ENCODE measurements at regions not wholly inside any gene's neighbourhood (a gene's known extent, or its start where the extent isn't known, plus 50 kb on each side); places are given as distances from the start of the nearest gene placed in this dataset.
"Not testable (repeated sequence)": the region's sequence is repeated elsewhere in the genome, so short reads cannot be mapped to it uniquely, and the experiment has no call there.

GRCh38 chr1:30589083-30589482 lies 134.3 kb downstream of the MATN1 start:
- no peak overlapping the region for H3K4me3 Mint-ChIP-seq
- H3K27me3 Mint-ChIP-seq (ENCODE audit: low read depth): peaks cover 59% of the 10 kb centered on the region
- H3K36me3 Mint-ChIP-seq (ENCODE audit: insufficient read depth): no peaks in the 10 kb centered on the region
- H3K4me1 Mint-ChIP-seq (ENCODE audit: low read depth): no peaks in the 10 kb centered on the region
- DNase-seq (no peak), ATAC-seq (no peak)
- peaks cover 4% of the 10 kb centered on the region for H3K9me3 Mint-ChIP-seq

GRCh38 chr1:30588311-30589073 lies 134.9 kb downstream of the MATN1 start:
- Mint-ChIP-seq H3K9me3 (peaks cover 7% of the 10 kb centered on the region), H3K4me1 (ENCODE audit: low read depth) (no peaks in the 10 kb centered on the region), H3K36me3 (ENCODE audit: insufficient read depth) (no peaks in the 10 kb centered on the region), H3K4me3 (no peak overlapping the region), H3K27me3 (ENCODE audit: low read depth) (peaks cover 60% of the 10 kb centered on the region)
- DNase-seq (no peak), ATAC-seq (no peak)

- Mint-ChIP-seq H3K4me3 (no peak overlapping the region), H3K27me3 (ENCODE audit: low read depth) (peaks cover 59% of the 10 kb centered on the region), H3K9me3 (peaks cover 19% of the 10 kb centered on the region), H3K36me3 (ENCODE audit: insufficient read depth) (no peaks in the 10 kb centered on the region), H3K4me1 (ENCODE audit: low read depth) (no peaks in the 10 kb centered on the region)
- no peak for DNase-seq
- no peak for ATAC-seq
These were observed 136.7 kb downstream of the MATN1 start for GRCh38 chr1:30586671-30587070.

DNA sequence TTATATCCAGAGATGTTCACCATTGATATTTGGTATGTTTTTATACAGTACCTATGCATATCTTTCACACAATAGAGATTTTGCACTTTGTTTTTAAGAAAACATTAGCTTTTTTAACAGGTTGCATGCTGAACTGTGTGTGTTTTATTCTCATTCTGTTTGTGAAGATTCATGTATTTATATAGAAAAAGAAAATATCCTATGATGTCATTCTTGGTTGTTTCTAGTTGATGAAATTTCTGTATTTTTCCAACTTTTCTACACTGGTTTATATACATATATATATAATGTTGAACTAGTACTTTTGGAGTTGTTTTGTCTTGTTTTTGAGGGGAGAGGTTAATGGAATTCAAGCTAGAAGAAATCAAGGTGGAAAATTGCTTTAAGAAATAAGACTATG lies 143.8 kb downstream of the MATN1 start:
- Mint-ChIP-seq H3K27me3 (ENCODE audit: low read depth) (peaks cover 26% of the 10 kb centered on the region), H3K9me3 (peaks cover 19% of the 10 kb centered on the region), H3K4me1 (ENCODE audit: low read depth) (no peaks in the 10 kb centered on the region), H3K4me3 (no peak overlapping the region), H3K36me3 (ENCODE audit: insufficient read depth) (no peaks in the 10 kb centered on the region)
- ATAC-seq (no peak), DNase-seq (no peak)

DNA sequence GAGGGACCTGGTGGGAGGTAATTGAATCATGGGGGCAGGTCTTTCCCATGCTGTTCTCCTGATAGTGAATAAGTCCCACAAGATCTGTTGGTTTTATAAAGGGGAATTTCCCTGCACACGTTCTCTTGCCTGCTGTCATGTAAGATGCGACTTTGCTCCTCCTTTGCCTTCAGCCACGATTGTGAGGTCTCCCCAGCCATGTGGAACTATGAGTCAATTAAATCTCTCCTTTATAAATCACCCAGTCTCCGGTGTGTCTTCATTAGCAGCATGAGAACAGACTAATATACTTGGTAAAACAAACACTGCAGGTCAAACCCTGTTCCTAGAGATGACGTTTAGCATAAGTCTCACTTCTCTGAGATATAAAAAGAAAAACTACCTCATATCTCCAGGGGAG lies 148.3 kb downstream of the MATN1 start:
- DNase-seq: no peak
- no peaks in the 10 kb centered on the region for H3K9me3 Mint-ChIP-seq
- H3K36me3 Mint-ChIP-seq (ENCODE audit: insufficient read depth): no peaks in the 10 kb centered on the region
- peaks cover 16% of the 10 kb centered on the region for H3K27me3 Mint-ChIP-seq (ENCODE audit: low read depth)
- no peaks in the 10 kb centered on the region for H3K4me1 Mint-ChIP-seq (ENCODE audit: low read depth)
- ATAC-seq: no peak
- no peak overlapping the region for H3K4me3 Mint-ChIP-seq

DNA sequence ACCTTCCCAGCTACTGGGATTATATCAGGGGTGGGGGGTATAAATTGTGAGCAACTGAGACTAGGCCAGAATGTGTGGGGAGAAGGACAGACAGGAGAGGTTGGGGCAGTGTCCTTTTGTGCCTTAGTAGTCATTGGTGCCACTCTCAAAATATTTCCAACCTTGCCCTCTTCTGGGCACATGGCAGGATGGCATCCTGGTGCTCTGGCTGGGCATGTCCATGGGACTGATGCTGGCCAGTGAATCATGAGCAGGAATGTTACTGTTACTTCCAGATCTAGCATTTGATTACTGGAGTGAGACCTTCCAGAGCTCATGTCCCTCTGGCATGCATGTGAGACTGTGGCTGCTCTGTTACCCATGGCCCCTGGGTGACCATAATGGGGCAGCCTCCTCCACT lies 151.2 kb downstream of the MATN1 start:
- ATAC-seq (no peak), DNase-seq (no peak)
- Mint-ChIP-seq H3K27me3 (ENCODE audit: low read depth) (peaks cover 13% of the 10 kb centered on the region), H3K4me1 (ENCODE audit: low read depth) (no peaks in the 10 kb centered on the region), H3K36me3 (ENCODE audit: insufficient read depth) (no peaks in the 10 kb centered on the region), H3K4me3 (no peak overlapping the region), H3K9me3 (no peaks in the 10 kb centered on the region)

GRCh38 chr1:30571380-30571779 lies 152.0 kb downstream of the MATN1 start:
- no peaks in the 10 kb centered on the region for H3K9me3 Mint-ChIP-seq
- ATAC-seq (no peak), DNase-seq (no peak)
- no peaks in the 10 kb centered on the region for H3K36me3 Mint-ChIP-seq (ENCODE audit: insufficient read depth)
- H3K4me3 Mint-ChIP-seq: no peak overlapping the region
- H3K4me1 Mint-ChIP-seq (ENCODE audit: low read depth): no peaks in the 10 kb centered on the region
- peaks cover 12% of the 10 kb centered on the region for H3K27me3 Mint-ChIP-seq (ENCODE audit: low read depth)

- peaks cover 15% of the 10 kb centered on the region for H3K27me3 Mint-ChIP-seq (ENCODE audit: low read depth)
- no peak overlapping the region for H3K4me3 Mint-ChIP-seq
- ATAC-seq (no peak), DNase-seq (no peak)
- no peaks in the 10 kb centered on the region for H3K4me1 Mint-ChIP-seq (ENCODE audit: low read depth)
- H3K36me3 Mint-ChIP-seq (ENCODE audit: insufficient read depth): no peaks in the 10 kb centered on the region
- H3K9me3 Mint-ChIP-seq: peaks cover 5% of the 10 kb centered on the region
These were observed 154.0 kb downstream of the MATN1 start for GRCh38 chr1:30569384-30569783.

DNA sequence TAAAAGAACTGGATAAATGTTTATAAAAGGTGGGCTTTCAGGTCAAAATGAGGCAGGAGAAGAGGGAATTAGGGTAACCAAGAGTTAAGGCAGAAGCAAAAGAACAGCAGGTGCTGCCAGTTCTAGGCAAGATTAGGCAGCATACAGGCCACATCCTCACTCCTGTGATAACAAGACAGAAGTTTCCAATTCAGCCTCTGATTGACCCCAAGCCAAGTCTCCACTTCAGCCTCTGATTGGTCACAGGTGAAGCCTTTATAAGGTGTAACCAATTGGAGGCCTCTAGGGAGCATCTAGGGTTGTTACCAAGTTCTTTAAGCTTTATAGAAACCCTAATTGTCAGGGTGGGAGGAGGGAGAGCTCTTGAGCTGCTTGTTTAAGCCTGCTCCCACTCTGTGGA lies 160.8 kb downstream of the MATN1 start:
- Mint-ChIP-seq H3K4me3 (no peak overlapping the region), H3K4me1 (ENCODE audit: low read depth) (no peaks in the 10 kb centered on the region), H3K36me3 (ENCODE audit: insufficient read depth) (peaks cover 2% of the 10 kb centered on the region), H3K9me3 (peaks cover 40% of the 10 kb centered on the region), H3K27me3 (ENCODE audit: low read depth) (peaks cover 7% of the 10 kb centered on the region)
- ATAC-seq (no peak), DNase-seq (no peak)

GRCh38 chr1:30551603-30552002 lies 171.8 kb downstream of the MATN1 start:
- Mint-ChIP-seq H3K36me3 (ENCODE audit: insufficient read depth) (no peaks in the 10 kb centered on the region), H3K9me3 (peaks cover 6% of the 10 kb centered on the region), H3K4me1 (ENCODE audit: low read depth) (no peaks in the 10 kb centered on the region), H3K27me3 (ENCODE audit: low read depth) (peaks cover 17% of the 10 kb centered on the region), H3K4me3 (no peak overlapping the region)
- ATAC-seq (no peak), DNase-seq (no peak)

- H3K4me1 Mint-ChIP-seq (ENCODE audit: low read depth): no peaks in the 10 kb centered on the region
These were observed 172.8 kb downstream of the MATN1 start for GRCh38 chr1:30550365-30551220.

DNA sequence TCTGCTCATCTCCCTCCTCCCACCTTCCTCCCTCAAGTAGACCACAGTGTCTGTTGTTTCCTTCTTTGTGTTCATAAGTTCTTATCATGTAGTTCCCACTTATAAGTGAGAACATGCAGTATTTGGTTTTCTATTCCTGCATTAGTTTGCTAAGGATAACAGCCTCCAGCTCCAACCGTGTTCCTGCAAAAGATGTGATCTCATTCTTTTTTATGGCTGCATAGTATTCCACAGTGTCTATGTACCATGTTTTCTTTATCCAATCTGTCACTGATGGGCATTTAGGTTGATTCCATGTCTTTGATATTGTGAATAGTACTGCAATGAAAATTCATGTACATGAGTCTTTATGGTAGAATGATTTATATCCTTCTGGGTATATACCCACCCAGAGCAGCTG lies 173.5 kb downstream of the MATN1 start:
- H3K9me3 Mint-ChIP-seq; H3K36me3 Mint-ChIP-seq (ENCODE audit: insufficient read depth); H3K4me1 Mint-ChIP-seq (ENCODE audit: low read depth); ATAC-seq; H3K4me3 Mint-ChIP-seq; DNase-seq: not testable (repeated sequence)
- peaks cover 12% of the 10 kb centered on the region for H3K27me3 Mint-ChIP-seq (ENCODE audit: low read depth)

More at GRCh38 chr1:30550365-30551220, 172.8 kb downstream of the MATN1 start:
- ATAC-seq: no peak
- no peak for DNase-seq
- Mint-ChIP-seq H3K36me3 (ENCODE audit: insufficient read depth) (no peaks in the 10 kb centered on the region), H3K9me3 (no peaks in the 10 kb centered on the region), H3K4me3 (no peak overlapping the region), H3K27me3 (ENCODE audit: low read depth) (peaks cover 14% of the 10 kb centered on the region)

- H3K4me1 Mint-ChIP-seq (ENCODE audit: low read depth): no peaks in the 10 kb centered on the region
These were observed 175.1 kb downstream of the MATN1 start for GRCh38 chr1:30548294-30548693.

DNA sequence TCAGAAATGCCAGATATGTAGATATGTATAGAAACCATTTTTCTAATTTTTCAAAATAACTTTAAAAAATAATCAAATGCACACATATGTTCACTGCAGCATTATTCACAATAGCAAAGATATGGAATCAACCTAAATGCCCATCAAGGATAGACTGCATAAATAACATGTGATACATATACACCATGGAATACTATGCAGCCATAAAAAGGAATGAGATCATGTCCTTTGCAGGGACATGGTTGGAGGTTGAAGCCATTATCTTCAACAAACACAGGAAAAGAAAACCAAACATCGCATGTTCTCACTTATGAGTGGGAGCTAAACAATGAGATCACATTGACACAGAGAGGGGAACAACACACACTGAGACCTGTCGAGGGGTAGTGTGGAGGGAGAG lies 176.1 kb downstream of the MATN1 start:
- H3K4me1 Mint-ChIP-seq (ENCODE audit: low read depth); H3K9me3 Mint-ChIP-seq; H3K4me3 Mint-ChIP-seq; H3K27me3 Mint-ChIP-seq (ENCODE audit: low read depth); DNase-seq; ATAC-seq; H3K36me3 Mint-ChIP-seq (ENCODE audit: insufficient read depth): not testable (repeated sequence)

More at GRCh38 chr1:30548294-30548693, 175.1 kb downstream of the MATN1 start:
- Mint-ChIP-seq H3K36me3 (ENCODE audit: insufficient read depth) (no peaks in the 10 kb centered on the region), H3K4me3 (no peak overlapping the region), H3K27me3 (ENCODE audit: low read depth) (peaks cover 12% of the 10 kb centered on the region), H3K9me3 (no peaks in the 10 kb centered on the region)
- ATAC-seq (no peak), DNase-seq (no peak)

DNA sequence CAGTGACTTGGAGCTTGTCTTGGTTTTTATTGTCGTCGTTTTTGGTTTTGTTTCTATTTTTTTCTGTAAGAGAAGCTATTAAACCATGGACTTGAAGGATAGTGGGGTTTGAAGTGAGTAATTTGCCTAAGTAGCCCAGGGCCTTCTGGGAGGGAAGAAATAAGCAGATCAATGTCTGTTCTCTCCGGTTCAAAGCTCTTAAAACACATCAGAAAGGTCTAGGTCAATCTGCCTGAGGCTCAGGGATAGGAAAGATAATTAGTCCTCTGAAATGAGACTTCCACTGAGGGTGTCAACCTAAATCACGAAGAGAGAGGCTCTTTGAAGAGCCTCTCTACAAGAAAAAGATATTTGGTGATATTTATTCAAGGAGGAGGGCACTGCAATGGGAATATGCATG lies 178.0 kb downstream of the MATN1 start:
- DNase-seq: no peak
- H3K4me3 Mint-ChIP-seq: no peak overlapping the region
- no peak for ATAC-seq
- peaks cover 7% of the 10 kb centered on the region for H3K27me3 Mint-ChIP-seq (ENCODE audit: low read depth)
- H3K36me3 Mint-ChIP-seq (ENCODE audit: insufficient read depth): no peaks in the 10 kb centered on the region
- H3K4me1 Mint-ChIP-seq (ENCODE audit: low read depth): no peaks in the 10 kb centered on the region
- H3K9me3 Mint-ChIP-seq: no peaks in the 10 kb centered on the region

All from activated T-cell treated with anti-CD3 and anti-CD28 coated beads, Interleukin-2, amount 50 U/mL, for 4 hours (primary cell).